Calu3 (cell line): ENCODE measurements at regions not wholly inside any gene's neighbourhood (a gene's known extent, or its start where the extent isn't known, plus 50 kb on each side); places are given as distances from the start of the nearest gene placed in this dataset.
"Not testable (repeated sequence)": the region's sequence is repeated elsewhere in the genome, so short reads cannot be mapped to it uniquely, and the experiment has no call there.

ENCODE experiments used
- BruUV-seq: library from RNA; stranded (reverse); fragments of 400-500 nt; replicated peaks from 2 replicates; lab custom pipeline; 2021; lab: Mats Ljungman, UMichigan
- CTCF ChIA-PET: fragments of 300-600 bp; sonication (Branson Sonifier 250); formaldehyde crosslinking; loops from one replicate; lab custom pipeline; 2022; ENCODE audit warnings: antibody characterized with exemption; lab: Charles Lee
- DNase-seq: peaks from one replicate; pipeline ENCODE4 v3.0.0; 2022
- H3K27ac Mint-ChIP-seq: one replicate; pipeline ENCODE4 v1.8.0; 2022; ENCODE audit warnings: mixed read lengths; ENCODE audit not compliant: unreplicated experiment
- H3K27me3 Mint-ChIP-seq: one replicate; pipeline ENCODE4 v1.8.0; 2022; ENCODE audit warnings: mixed read lengths; ENCODE audit not compliant: unreplicated experiment
- H3K36me3 Mint-ChIP-seq: one replicate; pipeline ENCODE4 v1.8.0; 2022; ENCODE audit warnings: mild to moderate bottlenecking, moderate library complexity, mixed read lengths; ENCODE audit not compliant: insufficient read depth, unreplicated experiment
- H3K4me1 Mint-ChIP-seq: one replicate; pipeline ENCODE4 v1.8.0; 2022; ENCODE audit warnings: mild to moderate bottlenecking, low read depth, mixed read lengths; ENCODE audit not compliant: unreplicated experiment
- H3K4me3 Mint-ChIP-seq: one replicate; pipeline ENCODE4 v1.8.0; 2022; ENCODE audit warnings: mild to moderate bottlenecking, low read depth, moderate library complexity, mixed read lengths; ENCODE audit not compliant: unreplicated experiment
- H3K9me3 Mint-ChIP-seq: one replicate; pipeline ENCODE4 v1.8.0; 2022; ENCODE audit warnings: low read depth, mixed read lengths; ENCODE audit not compliant: unreplicated experiment
- intact Hi-C: fragments of 100-400 bp; cut with micrococcal nuclease; formaldehyde crosslinking; loops from one replicate; pipeline ENCODE4 v1.10.0; 2022; ENCODE audit not compliant: unreplicated experiment
- TF ChIP-seq, protein P1 (sequence below): fragments of 200-600 bp; IDR thresholded peaks from one replicate; pipeline ENCODE4 v1.8.0; 2022; ENCODE audit warnings: antibody characterized with exemption; ENCODE audit not compliant: unreplicated experiment

DNA sequence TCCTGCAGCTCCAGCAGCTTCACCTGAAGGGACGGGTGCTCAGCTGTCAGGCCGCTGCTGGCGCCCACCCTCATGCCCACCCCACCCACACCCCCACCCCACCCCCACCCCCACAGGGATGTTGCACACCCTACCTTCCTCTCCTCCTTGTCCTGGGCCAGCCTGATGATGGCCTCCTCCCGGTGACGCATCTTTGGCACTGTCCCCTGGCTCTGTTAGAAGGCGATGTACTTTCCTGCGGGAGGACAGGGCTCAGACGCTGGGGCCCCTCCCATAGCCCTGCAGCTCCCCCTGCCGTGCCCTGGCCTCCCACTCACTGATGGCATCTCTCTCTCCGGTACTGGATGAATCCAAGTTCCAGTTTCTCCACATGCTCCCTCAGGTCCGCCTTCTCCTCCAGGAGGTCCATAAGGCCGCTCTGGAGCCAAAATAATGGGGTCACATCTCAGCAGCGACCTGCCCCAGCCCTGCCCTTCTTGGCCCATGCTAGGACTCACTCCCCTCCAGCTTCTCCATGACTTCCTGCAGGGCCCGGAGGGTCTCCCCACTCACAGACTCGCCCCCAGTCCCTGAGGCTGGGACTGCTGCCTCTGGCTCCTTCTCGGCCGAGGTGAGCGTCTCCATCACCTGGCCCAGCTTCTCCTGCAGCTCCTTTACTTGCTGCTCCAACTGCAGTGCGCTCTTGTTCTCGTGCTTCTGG lies 55.2 kb downstream of the GOLGA8B start:
- H3K9me3 Mint-ChIP-seq, H3K4me1 Mint-ChIP-seq, H3K27ac Mint-ChIP-seq, CTCF ChIA-PET, H3K4me3 Mint-ChIP-seq, H3K27me3 Mint-ChIP-seq, DNase-seq, H3K36me3 Mint-ChIP-seq, intact Hi-C loops: not testable (repeated sequence)
- BruUV-seq = TSS peak; percentile 28

DNA sequence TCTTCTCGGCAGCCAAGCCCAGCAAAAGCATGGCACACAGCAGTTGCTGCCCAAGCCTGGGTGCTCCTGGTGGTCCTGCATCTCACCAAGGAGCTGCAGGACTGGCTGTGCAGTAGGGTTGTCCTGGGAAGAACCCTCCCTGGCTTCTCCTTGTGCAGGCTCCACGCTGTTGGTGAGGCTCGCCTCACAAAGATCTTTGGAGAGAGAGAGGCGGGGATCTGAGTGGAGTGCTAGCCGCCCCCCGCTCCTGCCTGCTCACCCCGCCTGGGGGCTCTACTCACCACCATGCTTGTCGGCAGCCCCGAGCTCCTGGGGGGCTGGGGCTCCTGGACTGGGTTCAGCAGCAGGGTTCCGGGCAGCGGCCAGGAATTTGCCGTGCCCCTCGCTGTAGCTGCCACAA lies 55.8 kb downstream of the GOLGA8B start:
- H3K36me3 Mint-ChIP-seq, H3K9me3 Mint-ChIP-seq, CTCF ChIA-PET, H3K4me3 Mint-ChIP-seq, BruUV-seq, H3K27me3 Mint-ChIP-seq, H3K27ac Mint-ChIP-seq, intact Hi-C loops, H3K4me1 Mint-ChIP-seq, DNase-seq: not testable (repeated sequence)

DNA sequence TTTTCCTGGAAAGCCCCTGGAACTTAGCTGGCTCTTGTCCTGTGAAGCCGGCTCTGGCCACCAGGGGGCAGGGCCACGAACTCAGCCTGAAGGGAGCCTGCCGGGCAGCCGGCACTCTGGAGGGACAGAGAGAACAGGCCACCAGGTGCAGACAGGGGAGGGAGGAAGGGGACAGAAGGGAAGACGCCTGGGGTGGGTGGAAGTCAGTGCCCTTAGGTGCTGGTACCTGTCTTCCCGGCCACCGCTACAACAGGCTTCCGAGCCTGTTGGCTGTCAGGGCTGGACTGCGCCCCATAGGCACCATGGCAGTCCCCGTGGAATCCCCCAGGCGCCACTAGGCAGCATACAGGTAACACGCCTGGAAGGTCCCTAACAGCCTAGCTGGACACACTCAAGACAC lies 59.6 kb downstream of the GOLGA8B start:
- BruUV-seq, H3K27me3 Mint-ChIP-seq, H3K9me3 Mint-ChIP-seq, H3K4me1 Mint-ChIP-seq, DNase-seq, CTCF ChIA-PET, H3K36me3 Mint-ChIP-seq, intact Hi-C loops, H3K27ac Mint-ChIP-seq, H3K4me3 Mint-ChIP-seq: not testable (repeated sequence)

DNA sequence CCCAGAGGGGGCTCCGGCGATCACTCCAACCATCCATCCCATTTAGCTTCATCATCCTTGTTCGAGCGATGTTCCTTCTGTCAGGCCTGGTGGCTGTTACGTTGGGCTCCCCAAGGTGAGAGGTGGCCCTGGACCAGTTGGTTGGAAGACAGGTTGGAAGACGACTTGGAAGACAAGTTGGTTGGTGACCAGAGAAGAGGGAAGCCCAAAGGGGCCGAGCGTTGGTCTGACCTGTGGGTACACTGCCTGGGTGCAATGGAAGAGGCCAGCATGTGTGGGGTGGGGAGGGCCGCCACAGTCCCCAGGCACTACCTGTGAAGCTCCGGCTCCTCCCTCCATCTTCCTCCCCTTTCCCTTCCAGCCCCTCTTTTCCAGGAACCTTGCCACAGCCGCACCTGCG lies 60.9 kb downstream of the GOLGA8B start:
- H3K4me3 Mint-ChIP-seq, H3K27ac Mint-ChIP-seq, BruUV-seq, H3K36me3 Mint-ChIP-seq, intact Hi-C loops, DNase-seq, H3K4me1 Mint-ChIP-seq, CTCF ChIA-PET, H3K27me3 Mint-ChIP-seq, H3K9me3 Mint-ChIP-seq: not testable (repeated sequence)

DNA sequence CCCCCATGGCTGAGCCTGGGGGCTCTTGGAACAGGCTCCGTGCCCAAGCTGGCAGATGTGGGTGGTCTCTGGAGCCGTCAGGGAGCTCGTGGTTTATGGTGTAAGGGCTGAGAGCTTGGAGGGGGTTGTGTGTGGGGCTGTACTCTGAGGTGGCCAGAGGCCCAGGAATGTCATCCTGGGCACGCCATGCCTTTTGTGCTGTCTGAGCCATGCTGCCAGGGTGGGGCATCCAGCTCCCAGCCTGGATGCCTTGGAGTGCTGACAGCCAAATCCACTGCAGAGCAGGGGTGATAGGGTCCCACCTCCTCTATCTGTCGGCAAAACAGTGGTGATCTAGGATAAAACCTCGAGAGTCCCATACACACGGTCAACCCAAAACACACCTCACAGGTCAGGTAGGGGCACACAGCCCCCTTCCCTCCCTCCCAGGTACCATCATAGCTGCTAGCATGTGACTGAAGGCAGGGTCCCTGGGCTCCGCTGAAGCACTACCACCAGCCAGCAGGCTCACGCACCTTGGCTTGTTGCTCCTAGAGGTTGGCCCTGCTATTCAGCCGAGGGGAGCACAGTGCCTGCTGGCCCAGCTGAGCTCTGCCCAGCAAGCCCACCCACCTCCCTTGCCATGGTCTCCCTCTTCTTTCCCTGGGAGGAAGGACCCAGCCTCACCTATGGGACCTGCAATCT lies 61.5 kb downstream of the GOLGA8B start:
- H3K4me1 Mint-ChIP-seq, H3K36me3 Mint-ChIP-seq, intact Hi-C loops, CTCF ChIA-PET, H3K27ac Mint-ChIP-seq, DNase-seq, H3K4me3 Mint-ChIP-seq, H3K27me3 Mint-ChIP-seq, BruUV-seq, H3K9me3 Mint-ChIP-seq: not testable (repeated sequence)

DNA sequence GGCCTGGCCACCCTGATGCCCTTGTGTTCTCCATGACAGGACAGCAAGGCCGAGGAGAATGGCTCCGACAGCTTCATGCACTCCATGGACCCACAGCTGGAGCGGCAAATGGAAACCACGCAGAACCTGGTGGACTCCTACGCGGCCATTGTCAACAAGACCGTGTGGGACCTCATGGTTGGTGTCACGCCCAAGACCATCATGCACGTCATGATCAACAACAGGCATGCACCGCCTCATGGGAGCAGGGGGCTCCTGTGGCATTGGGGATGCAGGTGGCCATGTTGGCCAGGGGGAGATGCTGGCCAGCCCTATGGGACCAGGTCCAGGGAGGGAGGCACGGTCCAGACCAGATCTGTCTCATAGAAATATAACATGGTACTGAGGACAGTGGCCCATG lies 62.9 kb downstream of the GOLGA8B start:
- CTCF ChIA-PET = no interaction called here
- TF ChIP-seq, protein P1, sequence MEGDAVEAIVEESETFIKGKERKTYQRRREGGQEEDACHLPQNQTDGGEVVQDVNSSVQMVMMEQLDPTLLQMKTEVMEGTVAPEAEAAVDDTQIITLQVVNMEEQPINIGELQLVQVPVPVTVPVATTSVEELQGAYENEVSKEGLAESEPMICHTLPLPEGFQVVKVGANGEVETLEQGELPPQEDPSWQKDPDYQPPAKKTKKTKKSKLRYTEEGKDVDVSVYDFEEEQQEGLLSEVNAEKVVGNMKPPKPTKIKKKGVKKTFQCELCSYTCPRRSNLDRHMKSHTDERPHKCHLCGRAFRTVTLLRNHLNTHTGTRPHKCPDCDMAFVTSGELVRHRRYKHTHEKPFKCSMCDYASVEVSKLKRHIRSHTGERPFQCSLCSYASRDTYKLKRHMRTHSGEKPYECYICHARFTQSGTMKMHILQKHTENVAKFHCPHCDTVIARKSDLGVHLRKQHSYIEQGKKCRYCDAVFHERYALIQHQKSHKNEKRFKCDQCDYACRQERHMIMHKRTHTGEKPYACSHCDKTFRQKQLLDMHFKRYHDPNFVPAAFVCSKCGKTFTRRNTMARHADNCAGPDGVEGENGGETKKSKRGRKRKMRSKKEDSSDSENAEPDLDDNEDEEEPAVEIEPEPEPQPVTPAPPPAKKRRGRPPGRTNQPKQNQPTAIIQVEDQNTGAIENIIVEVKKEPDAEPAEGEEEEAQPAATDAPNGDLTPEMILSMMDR = no peak
- Mint-ChIP-seq H3K27me3 (no peaks in the 10 kb centered on the region), H3K4me1 (no peaks in the 10 kb centered on the region), H3K27ac (no peak overlapping the region), H3K9me3 (no peaks in the 10 kb centered on the region), H3K36me3 (no peaks in the 10 kb centered on the region), H3K4me3 (no peak overlapping the region)
- intact Hi-C loops = no loop called here
- no peak for DNase-seq
- no TSS peak for BruUV-seq

DNA sequence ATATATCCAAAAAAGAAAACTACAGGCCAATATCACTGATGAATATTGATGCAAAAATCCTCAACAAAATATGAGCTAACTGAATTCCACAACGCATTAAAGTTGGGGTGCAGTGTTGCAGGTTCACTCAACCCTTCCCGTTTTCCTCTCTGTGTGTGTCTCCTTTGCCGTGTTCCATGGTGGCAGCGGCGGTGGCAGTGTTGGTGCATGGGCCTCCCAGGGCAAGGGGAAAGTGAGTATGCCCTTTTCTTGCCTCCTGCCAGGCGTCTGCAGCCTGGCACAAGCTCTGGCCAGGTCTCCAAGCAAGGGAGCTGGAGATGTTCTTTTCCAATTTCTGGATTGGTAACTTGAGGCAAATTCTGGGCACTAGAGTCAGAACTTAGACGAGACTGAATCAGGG lies 63.4 kb downstream of the GOLGA8B start:
- H3K4me3 Mint-ChIP-seq, H3K9me3 Mint-ChIP-seq, DNase-seq, intact Hi-C loops, H3K27me3 Mint-ChIP-seq, BruUV-seq, CTCF ChIA-PET, H3K27ac Mint-ChIP-seq, H3K4me1 Mint-ChIP-seq, H3K36me3 Mint-ChIP-seq: not testable (repeated sequence)
